D721Med (cell line): ENCODE measurements at regions not wholly inside any gene's neighbourhood (a gene's known extent, or its start where the extent isn't known, plus 50 kb on each side); places are given as distances from the start of the nearest gene placed in this dataset.

Experiments
- DNase-seq: peaks from one replicate; pipeline ENCODE4 v3.0.0; 2011; ENCODE audit warnings: low spot score; ENCODE audit not compliant: insufficient read length
- FAIRE-seq: peaks from 2 replicates; lab custom pipeline; 2011; peaks lifted over from hg19 to GRCh38; lab: Jason Lieb, UNC
- TF ChIP-seq, protein P1 (sequence below): IDR thresholded peaks from 2 replicates; pipeline ENCODE4 v1.5.1; 2012; ENCODE audit warnings: mild to moderate bottlenecking, control low read depth; ENCODE audit not compliant: insufficient read depth; ENCODE audit errors: missing control alignments

DNA sequence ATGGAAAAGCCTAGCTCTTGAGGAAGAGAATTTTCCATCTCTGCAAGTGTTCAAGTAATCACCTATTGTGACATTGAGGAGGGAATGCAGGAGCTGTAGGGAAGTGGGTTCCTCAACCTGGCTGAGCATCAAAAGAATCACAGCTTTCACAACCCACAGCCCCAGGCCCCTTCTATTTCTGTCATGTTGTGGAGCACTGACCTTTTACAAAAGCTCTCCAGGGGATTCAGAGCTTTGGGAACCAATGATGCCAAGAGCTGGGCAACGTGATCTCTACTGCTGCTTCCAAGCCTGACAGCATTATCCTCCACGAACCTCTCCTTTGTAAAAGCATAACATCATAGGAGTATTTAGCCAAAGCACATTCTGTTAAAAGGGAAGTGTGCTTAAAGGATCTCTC, 231.1 kb downstream of the ADAMTS9 start:
- no peak for FAIRE-seq
- DNase-seq = no peak
- TF ChIP-seq, protein P1, sequence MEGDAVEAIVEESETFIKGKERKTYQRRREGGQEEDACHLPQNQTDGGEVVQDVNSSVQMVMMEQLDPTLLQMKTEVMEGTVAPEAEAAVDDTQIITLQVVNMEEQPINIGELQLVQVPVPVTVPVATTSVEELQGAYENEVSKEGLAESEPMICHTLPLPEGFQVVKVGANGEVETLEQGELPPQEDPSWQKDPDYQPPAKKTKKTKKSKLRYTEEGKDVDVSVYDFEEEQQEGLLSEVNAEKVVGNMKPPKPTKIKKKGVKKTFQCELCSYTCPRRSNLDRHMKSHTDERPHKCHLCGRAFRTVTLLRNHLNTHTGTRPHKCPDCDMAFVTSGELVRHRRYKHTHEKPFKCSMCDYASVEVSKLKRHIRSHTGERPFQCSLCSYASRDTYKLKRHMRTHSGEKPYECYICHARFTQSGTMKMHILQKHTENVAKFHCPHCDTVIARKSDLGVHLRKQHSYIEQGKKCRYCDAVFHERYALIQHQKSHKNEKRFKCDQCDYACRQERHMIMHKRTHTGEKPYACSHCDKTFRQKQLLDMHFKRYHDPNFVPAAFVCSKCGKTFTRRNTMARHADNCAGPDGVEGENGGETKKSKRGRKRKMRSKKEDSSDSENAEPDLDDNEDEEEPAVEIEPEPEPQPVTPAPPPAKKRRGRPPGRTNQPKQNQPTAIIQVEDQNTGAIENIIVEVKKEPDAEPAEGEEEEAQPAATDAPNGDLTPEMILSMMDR = no peak

DNA sequence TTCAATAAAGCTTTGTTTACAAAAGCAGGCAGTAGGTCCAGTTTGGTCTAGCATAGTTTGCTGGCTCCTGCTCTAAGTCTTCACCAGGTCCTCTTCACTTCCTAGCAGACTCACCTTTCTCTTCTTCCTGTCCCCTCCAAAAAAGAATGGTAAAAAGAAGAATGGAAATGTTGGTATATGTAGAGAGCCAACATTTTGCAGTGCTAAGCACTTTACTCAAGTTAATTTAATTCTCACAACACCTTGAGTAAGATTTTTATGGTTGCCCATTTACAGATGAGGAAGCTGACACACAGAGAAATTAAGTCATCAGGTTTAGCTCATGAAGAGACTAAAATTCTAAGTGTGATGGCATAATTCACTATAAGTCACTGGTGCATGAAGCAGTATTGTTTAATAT, 230.1 kb upstream of the PRICKLE2 start:
- FAIRE-seq (no peak), DNase-seq (no peak)

DNA sequence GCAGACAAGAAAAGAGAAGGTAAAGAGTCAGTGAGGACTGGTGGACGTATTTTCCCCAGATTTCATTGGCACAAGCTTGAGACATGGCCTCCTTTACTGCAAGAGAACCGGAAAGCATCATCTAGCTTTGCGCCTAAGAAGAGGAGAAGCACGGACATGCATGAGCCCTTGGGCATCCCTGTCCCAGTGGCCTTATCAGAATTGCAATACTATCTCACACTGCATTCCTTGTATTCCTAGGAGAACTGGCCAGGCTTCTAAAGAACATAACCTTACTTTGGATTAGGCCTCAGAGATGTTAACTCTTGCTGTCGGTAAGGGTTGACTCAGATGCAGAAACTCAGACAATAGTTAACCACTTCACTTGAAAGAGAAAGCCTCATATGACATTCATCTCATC, 229.5 kb upstream of the PRICKLE2 start:
- FAIRE-seq = no peak
- TF ChIP-seq, protein P1 = no peak
- DNase-seq = no peak

More for the DNA sequence above, 230.1 kb upstream of the PRICKLE2 start:
- TF ChIP-seq, protein P1 = no peak

DNA sequence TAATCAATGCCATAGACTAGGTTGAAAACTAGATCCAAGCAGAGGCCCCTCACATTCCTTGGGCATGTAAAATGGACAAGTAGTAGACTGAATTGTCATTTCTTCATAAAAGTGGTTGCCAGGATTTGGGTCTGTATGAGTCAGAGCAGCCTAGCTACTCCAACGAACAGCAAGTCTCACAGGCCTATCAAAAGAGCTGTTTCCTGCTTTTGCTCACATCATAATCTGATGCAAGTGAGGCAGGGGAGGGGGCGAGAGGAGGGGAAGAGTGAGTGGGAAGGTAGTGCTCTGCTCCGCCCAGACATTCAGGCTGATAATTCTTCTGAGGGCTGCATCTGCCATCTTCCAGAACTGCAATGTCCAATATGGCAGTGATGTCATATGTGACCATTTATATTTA, 228.9 kb upstream of the PRICKLE2 start:
- DNase-seq = no peak
- TF ChIP-seq, protein P1 = no peak
- no peak for FAIRE-seq

DNA sequence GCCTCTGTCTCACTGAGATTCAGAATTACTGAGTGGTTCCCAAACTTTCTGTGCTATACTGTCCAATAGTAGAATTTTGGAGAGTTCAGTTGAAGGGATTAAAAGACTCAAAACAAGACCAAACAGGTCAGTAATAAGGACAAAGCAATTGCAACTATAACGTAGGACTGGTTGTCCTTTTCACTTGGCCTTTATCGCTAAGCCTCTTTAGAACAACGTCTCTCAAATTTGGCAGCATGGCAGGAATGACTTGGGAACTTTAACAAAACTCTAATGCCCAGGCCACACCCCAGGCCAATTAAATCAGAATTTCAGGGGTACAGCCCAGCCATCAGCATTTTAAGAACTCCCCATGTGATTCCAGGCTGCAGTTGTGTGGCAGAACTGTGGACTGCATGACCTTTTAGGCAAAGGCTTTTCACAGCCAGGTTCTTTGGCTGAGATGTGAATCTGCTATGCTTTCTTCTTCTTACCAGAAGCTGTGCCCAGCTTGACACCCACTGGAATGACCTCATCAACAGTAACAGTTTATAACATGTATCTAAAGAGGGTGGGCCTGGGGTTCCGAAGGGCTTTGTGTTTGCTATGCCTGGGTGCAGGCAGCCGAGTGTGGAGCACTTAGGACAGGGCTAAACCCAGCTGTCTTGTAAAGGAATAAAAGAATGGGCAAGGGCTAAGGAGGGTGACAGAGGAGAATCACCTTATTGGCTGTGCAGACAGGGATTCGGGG, 226.2 kb upstream of the PRICKLE2 start:
- DNase-seq (no peak), FAIRE-seq (no peak)
- TF ChIP-seq, protein P1 = no peak

DNA sequence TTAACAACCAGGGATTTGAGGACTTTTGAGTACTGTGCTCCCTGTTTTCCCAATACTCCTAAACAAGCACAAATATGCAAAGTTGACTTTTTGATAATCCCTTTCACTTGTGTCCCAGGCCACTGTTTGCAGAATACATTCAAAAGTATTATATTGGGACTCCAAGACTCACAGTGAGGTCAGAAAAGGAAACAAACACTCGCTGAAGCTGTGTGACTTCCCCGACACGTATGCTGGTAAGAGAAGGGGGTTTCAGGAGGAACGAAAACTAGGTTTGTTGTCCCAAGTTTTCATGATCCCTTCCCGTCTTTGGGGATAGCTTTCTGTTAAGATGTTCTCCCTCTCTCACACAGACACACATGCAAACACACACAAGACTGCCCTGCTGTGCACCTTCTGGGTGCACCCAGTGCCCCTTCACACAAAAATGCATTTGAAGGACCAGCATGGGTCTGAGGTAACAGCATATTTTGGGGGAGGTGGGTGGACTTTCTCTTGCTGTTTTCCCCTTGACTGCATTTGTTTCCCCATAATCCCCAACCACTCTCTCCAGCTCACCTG, 225.2 kb upstream of the PRICKLE2 start:
- TF ChIP-seq, protein P1 = no peak
- FAIRE-seq (no peak), DNase-seq (no peak)

DNA sequence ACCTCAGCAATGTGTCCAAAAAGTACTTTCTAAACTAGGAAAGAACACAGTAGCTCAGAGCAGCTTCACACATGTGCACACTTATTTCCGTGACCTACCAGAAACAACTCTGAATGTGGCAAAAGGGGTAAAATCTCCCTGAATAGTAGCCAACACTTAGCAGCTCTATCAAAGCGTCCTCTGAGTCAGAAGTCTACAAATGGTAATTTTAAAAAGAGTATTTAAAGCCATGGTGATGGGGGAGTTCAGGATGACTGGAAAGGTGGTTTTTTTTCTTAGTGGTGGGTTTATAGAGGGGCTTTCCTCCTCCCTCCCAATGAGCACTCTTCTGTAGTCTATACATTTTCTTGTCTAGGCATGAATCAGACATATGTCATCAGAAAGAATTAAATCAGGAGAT, 223.8 kb upstream of the PRICKLE2 start:
- FAIRE-seq = no peak
- TF ChIP-seq, protein P1 = no peak
- no peak for DNase-seq
